ENCODE measurements at regions not wholly inside any gene's neighbourhood (a gene's known extent, or its start where the extent isn't known, plus 50 kb on each side); places are given as distances from the start of the nearest gene placed in this dataset.

DNA sequence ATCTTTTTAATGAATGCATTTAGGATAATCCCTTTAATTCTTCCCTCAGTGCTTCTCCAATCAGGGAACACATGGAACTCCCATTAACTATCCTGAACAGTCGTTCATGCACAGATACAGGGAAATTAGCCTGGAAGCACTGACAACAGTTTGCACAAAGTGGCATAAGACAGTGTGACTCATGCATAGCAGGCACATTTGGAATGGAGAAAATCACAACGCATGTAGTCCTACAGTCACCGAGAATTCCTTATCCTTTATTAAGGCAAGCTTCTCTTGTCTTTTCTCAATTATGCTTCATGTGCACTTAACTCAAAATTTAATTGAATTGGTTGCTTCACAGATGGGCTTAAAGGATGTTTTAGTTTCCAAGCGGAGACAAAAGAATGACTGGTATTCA lies 155.0 kb upstream of the CRBN start:
- 72% methylated on average over 4 of the region's 4 CpGs for WGBS
- Histone ChIP-seq H3K4me1 (no peaks in the 10 kb centered on the region), H3K27ac (no peak overlapping the region), H3K27me3 (no peaks in the 10 kb centered on the region), H3K4me3 (no peak overlapping the region), H3K9me3 (no peaks in the 10 kb centered on the region), H3K36me3 (no peaks in the 10 kb centered on the region)
- TF ChIP-seq POLR2AphosphoS5 (IDR thresholded peaks at IDR 0.05): no peak
- DNase-seq (ENCODE audit: low spot score in 2 of 2): no peak

DNA sequence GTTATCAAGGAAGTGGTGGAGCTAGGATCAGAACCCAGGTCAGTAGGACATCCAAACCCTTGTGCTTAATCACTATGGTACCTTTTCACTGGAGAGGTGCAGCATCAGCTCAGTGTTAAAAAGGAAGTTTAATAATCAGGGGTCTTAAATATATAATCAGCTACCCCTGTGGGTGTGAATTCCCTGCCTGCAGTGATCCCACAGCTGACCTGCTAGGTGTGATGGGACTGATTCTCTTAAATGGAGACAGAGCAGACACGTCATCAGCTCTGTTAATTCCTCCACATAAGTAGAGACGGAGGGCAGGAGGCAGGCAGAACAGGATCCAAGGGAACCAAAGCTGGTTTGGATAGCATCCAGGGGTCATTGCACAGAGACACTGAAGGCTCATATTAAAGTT lies 154.1 kb upstream of the CRBN start:
- no peak for TF ChIP-seq CTCF (IDR thresholded peaks at IDR 0.05)
- no peak for TF ChIP-seq EP300 (IDR thresholded peaks at IDR 0.05)
- no peak for TF ChIP-seq POLR2A (IDR thresholded peaks at IDR 0.05)
- no peak for TF ChIP-seq POLR2AphosphoS5 (IDR thresholded peaks at IDR 0.05)

GRCh38 chr3:3316521-3316920 lies 137.0 kb upstream of the CRBN start:
- WGBS: 65% methylated on average over 3 of the region's 3 CpGs
- peaks cover 6% of the 10 kb centered on the region for H3K9me3 ChIP-seq
- no peaks in the 10 kb centered on the region for H3K27me3 ChIP-seq
- H3K27ac ChIP-seq: no peak overlapping the region
- no peaks in the 10 kb centered on the region for H3K36me3 ChIP-seq
- H3K4me3 ChIP-seq: no peak overlapping the region
- TF ChIP-seq POLR2AphosphoS5 (IDR thresholded peaks at IDR 0.05) (no peak), CTCF (IDR thresholded peaks at IDR 0.05) (no peak), POLR2A (IDR thresholded peaks at IDR 0.05) (no peak), EP300 (IDR thresholded peaks at IDR 0.05) (no peak)
- no peak for DNase-seq (ENCODE audit: low spot score in 2 of 2)
- no peaks in the 10 kb centered on the region for H3K4me1 ChIP-seq

More for the DNA sequence above, 154.1 kb upstream of the CRBN start:
- no peak overlapping the region for H3K27ac ChIP-seq
- H3K27me3 ChIP-seq: no peaks in the 10 kb centered on the region
- H3K36me3 ChIP-seq: no peaks in the 10 kb centered on the region
- no peaks in the 10 kb centered on the region for H3K9me3 ChIP-seq
- no peaks in the 10 kb centered on the region for H3K4me1 ChIP-seq
- DNase-seq (ENCODE audit: low spot score in 2 of 2): no peak
- 79% methylated on average over 2 of the region's 2 CpGs for WGBS
- no peak overlapping the region for H3K4me3 ChIP-seq

DNA sequence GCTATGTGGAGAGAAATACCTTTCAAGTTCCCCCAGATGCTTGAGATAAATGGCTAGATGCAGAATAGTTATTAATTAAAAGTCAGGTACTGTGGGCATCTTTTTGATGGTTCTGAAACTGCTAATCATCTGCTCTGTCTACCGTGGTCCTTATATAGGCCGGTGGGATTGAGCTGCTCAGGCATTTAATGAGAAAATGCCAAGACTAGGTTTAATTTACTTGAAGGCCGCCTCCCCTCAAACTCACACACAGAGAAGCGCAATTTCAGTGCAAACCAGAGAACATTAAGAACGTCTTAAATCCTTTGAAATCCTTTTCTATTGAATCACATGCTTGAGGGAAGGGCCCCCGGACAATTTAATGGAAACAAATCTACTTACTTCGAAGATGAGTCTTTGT lies 136.4 kb upstream of the CRBN start:
- H3K4me3 ChIP-seq: no peak overlapping the region
- H3K27me3 ChIP-seq: no peaks in the 10 kb centered on the region
- no peak for DNase-seq (ENCODE audit: low spot score in 2 of 2)
- no peaks in the 10 kb centered on the region for H3K36me3 ChIP-seq
- no peaks in the 10 kb centered on the region for H3K4me1 ChIP-seq
- peaks cover 6% of the 10 kb centered on the region for H3K9me3 ChIP-seq
- WGBS: 86% methylated on average over 7 of the region's 7 CpGs
- TF ChIP-seq POLR2AphosphoS5 (IDR thresholded peaks at IDR 0.05) (no peak), POLR2A (IDR thresholded peaks at IDR 0.05) (no peak), CTCF (IDR thresholded peaks at IDR 0.05) (no peak), EP300 (IDR thresholded peaks at IDR 0.05) (no peak)
- no peak overlapping the region for H3K27ac ChIP-seq

DNA sequence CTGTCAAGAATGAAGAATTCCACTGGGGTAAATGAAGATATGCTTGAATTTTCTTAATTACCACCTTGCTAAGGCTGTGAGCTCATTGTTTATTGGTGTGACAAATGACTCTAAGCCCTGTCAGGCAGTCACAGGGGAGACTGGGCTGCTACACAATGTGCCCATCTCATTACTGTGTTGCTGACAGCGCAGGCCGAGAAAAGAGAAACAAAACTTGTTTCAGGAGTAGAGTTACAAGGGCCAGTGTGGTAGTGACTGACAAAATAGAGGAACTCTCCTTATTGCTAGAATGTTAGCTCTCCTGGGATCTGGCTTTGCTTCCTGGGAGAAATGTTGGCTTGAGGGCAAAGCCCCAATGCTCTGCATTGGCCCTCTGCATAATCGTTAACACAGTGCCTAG lies 130.4 kb upstream of the CRBN start:
- Histone ChIP-seq H3K27ac (no peak overlapping the region), H3K9me3 (no peaks in the 10 kb centered on the region), H3K36me3 (no peaks in the 10 kb centered on the region), H3K4me3 (no peak overlapping the region), H3K27me3 (no peaks in the 10 kb centered on the region), H3K4me1 (no peaks in the 10 kb centered on the region)
- DNase-seq (ENCODE audit: low spot score in 2 of 2): no peak
- no peak for TF ChIP-seq POLR2AphosphoS5 (IDR thresholded peaks at IDR 0.05)
- no peak for TF ChIP-seq POLR2A (IDR thresholded peaks at IDR 0.05)
- no peak for TF ChIP-seq EP300 (IDR thresholded peaks at IDR 0.05)
- TF ChIP-seq CTCF (IDR thresholded peaks at IDR 0.05): no peak
- 90% methylated on average over 3 of the region's 3 CpGs for WGBS

GRCh38 chr3:3308809-3309208 lies 129.3 kb upstream of the CRBN start:
- no peak for DNase-seq (ENCODE audit: low spot score in 2 of 2)
- Histone ChIP-seq H3K9me3 (no peaks in the 10 kb centered on the region), H3K4me3 (no peak overlapping the region), H3K4me1 (no peaks in the 10 kb centered on the region), H3K27me3 (no peaks in the 10 kb centered on the region), H3K36me3 (no peaks in the 10 kb centered on the region), H3K27ac (no peak overlapping the region)
- 88% methylated on average over 3 of the region's 3 CpGs for WGBS
- TF ChIP-seq POLR2A (IDR thresholded peaks at IDR 0.05): no peak
- no peak for TF ChIP-seq CTCF (IDR thresholded peaks at IDR 0.05)
- no peak for TF ChIP-seq POLR2AphosphoS5 (IDR thresholded peaks at IDR 0.05)
- TF ChIP-seq EP300 (IDR thresholded peaks at IDR 0.05): no peak
